HG02840 (cell line): ENCODE measurements at regions not wholly inside any gene's neighbourhood (a gene's known extent, or its start where the extent isn't known, plus 50 kb on each side); places are given as distances from the start of the nearest gene placed in this dataset.

ENCODE experiments used
- ATAC-seq: cut with Tn5 transposase; IDR thresholded peaks from one replicate; pipeline ENCODE4 v1.9.1; 2021; ENCODE audit warnings: mild to moderate bottlenecking, moderate library complexity, moderate number of reproducible peaks; ENCODE audit not compliant: unreplicated experiment, low FRiP score

- ATAC-seq, result no peak
Measured at GRCh38 chr6:100269189-100269588, 195.5 kb downstream of the SIM1 start.

- ATAC-seq, result no peak
Measured at GRCh38 chr6:100268326-100268725, 196.4 kb downstream of the SIM1 start.

- no peak for ATAC-seq
Measured at GRCh38 chr6:100267721-100268123, 197.0 kb downstream of the SIM1 start.

- ATAC-seq, result no peak
Measured at GRCh38 chr6:100266494-100267401, 198.0 kb downstream of the SIM1 start.

GRCh38 chr6:100262086-100262485 is 202.6 kb downstream of the SIM1 start:
- no peak for ATAC-seq

- ATAC-seq, result no peak
Measured at GRCh38 chr6:100261486-100261885, 203.2 kb downstream of the SIM1 start.

GRCh38 chr6:100260584-100260983 is 204.1 kb downstream of the SIM1 start:
- ATAC-seq, result no peak

GRCh38 chr6:100259865-100260264 is 204.9 kb downstream of the SIM1 start:
- no peak for ATAC-seq

- ATAC-seq, result no peak
Measured at GRCh38 chr6:100258752-100259151, 206.0 kb downstream of the SIM1 start.

- peak; percentile 83 for ATAC-seq
Measured at GRCh38 chr6:100257793-100258395, 206.8 kb downstream of the SIM1 start.

- no peak for ATAC-seq
Measured at GRCh38 chr6:100255701-100256100, 209.0 kb downstream of the SIM1 start.

GRCh38 chr6:100247123-100247522 is 217.6 kb downstream of the SIM1 start:
- ATAC-seq, result no peak

GRCh38 chr6:100246206-100246605 is 218.5 kb downstream of the SIM1 start:
- ATAC-seq, result no peak

GRCh38 chr6:100240798-100241197 is 223.9 kb downstream of the SIM1 start:
- ATAC-seq, result no peak

- no peak for ATAC-seq
Measured at GRCh38 chr6:100237821-100238220, 226.9 kb downstream of the SIM1 start.

- ATAC-seq, result no peak
Measured at GRCh38 chr6:100236389-100236788, 228.3 kb downstream of the SIM1 start.

- no peak for ATAC-seq
Measured at GRCh38 chr6:100235631-100236030, 229.1 kb downstream of the SIM1 start.

- no peak for ATAC-seq
Measured at GRCh38 chr6:100234625-100235024, 230.1 kb downstream of the SIM1 start.

- no peak for ATAC-seq
Measured at GRCh38 chr6:100232781-100233573, 231.7 kb downstream of the SIM1 start.

- no peak for ATAC-seq
Measured at GRCh38 chr6:100230953-100231316, 233.8 kb downstream of the SIM1 start.
